IMR-90 (cell line): ENCODE measurements at regions not wholly inside any gene's neighbourhood (a gene's known extent, or its start where the extent isn't known, plus 50 kb on each side); places are given as distances from the start of the nearest gene placed in this dataset.

ENCODE experiments used
- ATAC-seq: fragments of 200-7000 bp; cut with Tn5 transposase; 2 replicates; pipeline ENCODE4 v1.9.1; 2020; ENCODE audit warnings: low read depth, mild to moderate bottlenecking, moderate library complexity
- BruUV-seq: library from RNA; stranded (reverse); fragments of 400-500 nt; replicated peaks from 2 replicates; lab custom pipeline; 2021; lab: Mats Ljungman, UMichigan
- CTCF ChIA-PET: fragments of 300-600 bp; formaldehyde crosslinking; extraction: SDS; loops from one replicate; lab custom pipeline; 2021; ENCODE audit warnings: antibody characterized with exemption; lab: Yijun Ruan, JAX
- POLR2A ChIA-PET: fragments of 300-600 bp; sonication (Branson Sonifier 250); formaldehyde crosslinking; loops from one replicate; lab custom pipeline; 2022; ENCODE audit warnings: antibody characterized with exemption; ENCODE audit not compliant: unreplicated experiment; lab: Charles Lee
- DNase-seq: peaks from one replicate; pipeline ENCODE4 v3.0.0; 2013
- H2AFZ ChIP-seq: replicated peaks from 2 replicates; pipeline ENCODE3; 2013; ENCODE audit warnings: low read length, mild to moderate bottlenecking; ENCODE audit not compliant: poor library complexity
- H2AK5ac ChIP-seq: 2 replicates; pipeline ENCODE4 v1.6.1; 2013; ENCODE audit warnings: low read depth, low read length, inconsistent platforms
- H2AK9ac ChIP-seq: replicated peaks from 2 replicates; pipeline ENCODE3; 2013; ENCODE audit warnings: mild to moderate bottlenecking, low read depth, low read length, moderate library complexity; ENCODE audit not compliant: poor library complexity
- H2BK120ac ChIP-seq: 2 replicates; pipeline ENCODE4 v1.6.1; 2013; ENCODE audit warnings: low read depth, low read length, inconsistent platforms
- H2BK15ac ChIP-seq: 3 replicates; pipeline ENCODE4 v1.6.1; 2013; ENCODE audit warnings: low read depth, low read length, inconsistent platforms
- H2BK20ac ChIP-seq: 2 replicates; pipeline ENCODE4 v1.6.1; 2013; ENCODE audit warnings: low read depth, mild to moderate bottlenecking, inconsistent platforms, low read length, moderate library complexity
- H2BK5ac ChIP-seq: 2 replicates; pipeline ENCODE4 v1.6.1; 2013; ENCODE audit warnings: mild to moderate bottlenecking, low read depth, low read length, inconsistent platforms; ENCODE audit not compliant: poor library complexity, severe bottlenecking
- H3K14ac ChIP-seq: replicated peaks from 2 replicates; pipeline ENCODE4 v1.6.1; 2013; ENCODE audit warnings: low read depth, low read length, inconsistent platforms
- H3K18ac ChIP-seq: 2 replicates; pipeline ENCODE4 v1.6.1; 2013; ENCODE audit warnings: low read depth, low read length, control low read depth
- H3K23ac ChIP-seq: 2 replicates; pipeline ENCODE4 v1.6.1; 2013; ENCODE audit warnings: low read depth, low read length, inconsistent platforms
- H3K27ac ChIP-seq: 2 replicates; pipeline ENCODE4 v1.5.1; 2013; ENCODE audit warnings: mild to moderate bottlenecking, control low read depth, low read length; ENCODE audit not compliant: insufficient read depth
- H3K27me3 ChIP-seq: 2 replicates; pipeline ENCODE4 v1.6.1; 2013; ENCODE audit warnings: low read length; ENCODE audit not compliant: control insufficient read depth, insufficient read depth
- H3K36me3 ChIP-seq: 2 replicates; pipeline ENCODE4 v1.6.1; 2013; ENCODE audit warnings: low read length, mixed read lengths; ENCODE audit not compliant: control insufficient read depth, insufficient read depth
- H3K4ac ChIP-seq: 2 replicates; pipeline ENCODE4 v1.6.1; 2013; ENCODE audit warnings: low read depth, low read length, inconsistent platforms
- H3K4me1 ChIP-seq: 2 replicates; pipeline ENCODE4 v1.6.1; 2013; ENCODE audit warnings: low read length, mixed read lengths; ENCODE audit not compliant: control insufficient read depth, insufficient read depth
- H3K4me2 ChIP-seq: 2 replicates; pipeline ENCODE4 v1.6.1; 2013; ENCODE audit warnings: low read depth, mild to moderate bottlenecking, control low read depth, low read length, moderate library complexity
- H3K4me3 ChIP-seq: 2 replicates; pipeline ENCODE4 v1.5.1; 2013; ENCODE audit warnings: low read depth, mild to moderate bottlenecking, control low read depth, low read length, moderate library complexity; ENCODE audit not compliant: insufficient read depth
- H3K56ac ChIP-seq: 2 replicates; pipeline ENCODE4 v1.6.1; 2013; ENCODE audit warnings: low read length, inconsistent platforms; ENCODE audit not compliant: insufficient read depth; ENCODE audit errors: extremely low read depth
- H3K79me1 ChIP-seq, 2 experiments: 2 replicates each; pipeline ENCODE4 v1.6.1; 2013; ENCODE audit warnings: low read length in 2 of 2, inconsistent platforms in 1 of 2, low read depth in 1 of 2
- H3K9ac ChIP-seq: 2 replicates; pipeline ENCODE4 v1.6.1; 2013; ENCODE audit warnings: low read depth, low read length, control low read depth
- H3K9me1 ChIP-seq: 2 replicates; pipeline ENCODE4 v1.6.1; 2013; ENCODE audit warnings: low read length, inconsistent platforms; ENCODE audit not compliant: insufficient read depth
- H3K9me3 ChIP-seq: 2 replicates; pipeline ENCODE4 v1.6.1; 2013; ENCODE audit warnings: low read length; ENCODE audit not compliant: control insufficient read depth, insufficient read depth
- H4K20me1 ChIP-seq: 2 replicates; pipeline ENCODE4 v1.6.1; 2013; ENCODE audit warnings: low read length, inconsistent platforms; ENCODE audit not compliant: insufficient read depth
- H4K5ac ChIP-seq: 2 replicates; pipeline ENCODE4 v1.6.1; 2013; ENCODE audit warnings: mild to moderate bottlenecking, low read depth, low read length, control low read depth
- H4K8ac ChIP-seq, 2 experiments: 2 replicates each; pipeline ENCODE4 v1.6.1; 2013; ENCODE audit warnings: low read depth in 2 of 2, low read length in 2 of 2, control low read depth in 1 of 2, inconsistent platforms in 1 of 2
- H4K91ac ChIP-seq: 2 replicates; pipeline ENCODE4 v1.6.1; 2013; ENCODE audit warnings: low read depth, low read length, inconsistent platforms; ENCODE audit not compliant: insufficient read depth
- MXI1 ChIP-seq: IDR thresholded peaks from 2 replicates; pipeline ENCODE4 v1.6.1; 2012; ENCODE audit warnings: low read depth, mild to moderate bottlenecking, low read length, moderate library complexity, borderline replicate concordance
- NFE2L2 ChIP-seq: fragments of 150-350 bp; IDR thresholded peaks from 2 replicates; pipeline ENCODE4 v1.6.1; 2016; ENCODE audit warnings: low read depth, mild to moderate bottlenecking, low read length
- RAD21 ChIP-seq: IDR thresholded peaks from 2 replicates; pipeline ENCODE4 v1.6.1; 2012; ENCODE audit warnings: low read length, improper control_type of control experiment
- RFX5 ChIP-seq: IDR thresholded peaks from 2 replicates; pipeline ENCODE4 v1.8.0; 2012; ENCODE audit warnings: low read depth, mild to moderate bottlenecking, low read length, moderate library complexity
- SMC3 ChIP-seq: fragments of 150-350 bp; IDR thresholded peaks from 2 replicates; pipeline ENCODE4 v1.6.1; 2016; ENCODE audit warnings: low read depth, mild to moderate bottlenecking, antibody characterized with exemption, low read length, moderate library complexity
- WGBS, 2 experiments: methylation state at CpG; one replicate each; pipeline versions ENCODE4 v1.1.5 to v1.1.7; 2013; ENCODE audit warnings: missing lambda C conversion rate in 2 of 2; ENCODE audit not compliant: insufficient read length in 1 of 2; ENCODE audit errors: extremely low coverage in 2 of 2; 5-methylcytosine and 5-hydroxymethylcytosine counted together
- dilution Hi-C: fragments of 300-500 bp; cut with HindIII; formaldehyde crosslinking; loops from one replicate; pipeline ENCODE4 v1.14.3; 2018; ENCODE audit warnings: low sequenced_read_pairs; ENCODE audit not compliant: unreplicated experiment
- in situ Hi-C: fragments of 300-500 bp; cut with MboI; formaldehyde crosslinking; loops from 3 replicates; pipeline ENCODE4 v1.14.3; 2019; ENCODE audit warnings: low sequenced_read_pairs, inconsistent platforms, mixed read lengths
- intact Hi-C: fragments of 100-400 bp; cut with micrococcal nuclease; formaldehyde crosslinking; loops from 2 replicates; pipeline ENCODE4 v1.10.0; 2022

GRCh38 chr9:16320338-16320902, 550.0 kb downstream of the BNC2 start:
- Histone ChIP-seq H4K8ac (no peak overlapping the region), H3K4ac (no peak overlapping the region), H3K79me1 (no peaks in the 10 kb centered on the region), H3K36me3 (no peaks in the 10 kb centered on the region), H3K9me3 (peaks cover 3% of the 10 kb centered on the region; the same call in 1 of the 2 replicates), H3K14ac (no peak overlapping the region), H3K4me1 (peaks cover 7% of the 10 kb centered on the region), H2BK5ac (no peak overlapping the region), H3K27me3 (no peaks in the 10 kb centered on the region; the same call in 1 of the 2 replicates), H2AFZ (no peak overlapping the region), H3K4me2 (no peak overlapping the region), H2BK20ac (no peak overlapping the region), H4K5ac (no peak overlapping the region), H3K27ac (no peak overlapping the region), H2BK15ac (no peak overlapping the region), H3K18ac (no peak overlapping the region; the same call in 1 of the 2 replicates), H4K20me1 (no peaks in the 10 kb centered on the region), H2AK9ac (no peak overlapping the region), H4K91ac (no peak overlapping the region), H3K56ac (no peak overlapping the region), H3K9me1 (no peaks in the 10 kb centered on the region; the same call in 1 of the 2 replicates), H3K23ac (no peak overlapping the region), H3K9ac (no peak overlapping the region), H3K4me3 (no peak overlapping the region), H2AK5ac (peak overlapping the region; percentile 8; the same call in 1 of the 2 replicates), H2BK120ac (no peak overlapping the region)
- no TSS peak for BruUV-seq
- DNase-seq (no peak), ATAC-seq (no peak)
- dilution Hi-C loops: no loop called here
- intact Hi-C loops: no loop called here
- TF ChIP-seq NFE2L2: no peak
- no peak for TF ChIP-seq RAD21
- no peak for TF ChIP-seq MXI1
- no peak for TF ChIP-seq SMC3
- TF ChIP-seq RFX5: no peak
- CTCF ChIA-PET: no interaction called here
- POLR2A ChIA-PET: no interaction called here
- 100% methylated on average over 1 of the region's 5 CpGs; no CpG with 5 or more reads in 1 of the 2 experiments for WGBS, 2 experiments
- in situ Hi-C loops: no loop called here
